ENCODE measurements at regions not wholly inside any gene's neighbourhood (a gene's known extent, or its start where the extent isn't known, plus 50 kb on each side); places are given as distances from the start of the nearest gene placed in this dataset.
"Not testable (repeated sequence)": the region's sequence is repeated elsewhere in the genome, so short reads cannot be mapped to it uniquely, and the experiment has no call there.

DNA sequence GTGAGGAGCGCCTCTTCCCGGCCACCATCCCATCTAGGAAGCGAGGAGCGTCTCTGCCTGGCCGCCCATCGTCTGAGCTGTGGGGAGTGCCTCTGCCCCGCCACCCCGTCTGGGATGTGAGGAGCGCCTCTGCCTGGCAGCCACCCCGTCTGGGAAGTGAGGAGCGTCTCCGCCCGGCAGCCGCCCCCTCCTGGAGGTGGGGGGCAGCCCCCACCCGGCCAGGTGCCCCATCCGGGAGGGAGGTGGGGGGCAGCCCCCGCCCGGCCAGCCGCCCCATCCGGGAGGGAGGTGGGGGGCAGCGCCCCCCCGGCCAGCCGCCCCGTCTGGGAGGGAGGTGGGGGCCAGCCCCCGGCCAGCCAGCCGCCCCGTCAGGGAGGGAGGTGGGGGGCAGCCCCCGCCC, 75.3 kb upstream of the EHBP1 start:
- not testable (repeated sequence) for TF ChIP-seq ZEB2 (tag by site-specific recombination; IDR thresholded peaks at IDR 0.05); ATF2 (tag by site-specific recombination; IDR thresholded peaks at IDR 0.05; ENCODE audit: low read depth); TCF7L2 (IDR thresholded peaks at IDR 0.05; ENCODE audit: borderline replicate concordance, low read depth, low read length); ZNF335 (tag by site-specific recombination; conservative IDR thresholded peaks at IDR 0.05); ZNF843 (tag by site-specific recombination; IDR thresholded peaks at IDR 0.05)
- TF ChIP-seq, protein P1, sequence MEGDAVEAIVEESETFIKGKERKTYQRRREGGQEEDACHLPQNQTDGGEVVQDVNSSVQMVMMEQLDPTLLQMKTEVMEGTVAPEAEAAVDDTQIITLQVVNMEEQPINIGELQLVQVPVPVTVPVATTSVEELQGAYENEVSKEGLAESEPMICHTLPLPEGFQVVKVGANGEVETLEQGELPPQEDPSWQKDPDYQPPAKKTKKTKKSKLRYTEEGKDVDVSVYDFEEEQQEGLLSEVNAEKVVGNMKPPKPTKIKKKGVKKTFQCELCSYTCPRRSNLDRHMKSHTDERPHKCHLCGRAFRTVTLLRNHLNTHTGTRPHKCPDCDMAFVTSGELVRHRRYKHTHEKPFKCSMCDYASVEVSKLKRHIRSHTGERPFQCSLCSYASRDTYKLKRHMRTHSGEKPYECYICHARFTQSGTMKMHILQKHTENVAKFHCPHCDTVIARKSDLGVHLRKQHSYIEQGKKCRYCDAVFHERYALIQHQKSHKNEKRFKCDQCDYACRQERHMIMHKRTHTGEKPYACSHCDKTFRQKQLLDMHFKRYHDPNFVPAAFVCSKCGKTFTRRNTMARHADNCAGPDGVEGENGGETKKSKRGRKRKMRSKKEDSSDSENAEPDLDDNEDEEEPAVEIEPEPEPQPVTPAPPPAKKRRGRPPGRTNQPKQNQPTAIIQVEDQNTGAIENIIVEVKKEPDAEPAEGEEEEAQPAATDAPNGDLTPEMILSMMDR (tag by site-specific recombination; IDR thresholded peaks at IDR 0.05) = not testable (repeated sequence)

All from HEK293 (cell line).